ENCODE measurements at regions not wholly inside any gene's neighbourhood (a gene's known extent, or its start where the extent isn't known, plus 50 kb on each side); places are given as distances from the start of the nearest gene placed in this dataset.

DNA sequence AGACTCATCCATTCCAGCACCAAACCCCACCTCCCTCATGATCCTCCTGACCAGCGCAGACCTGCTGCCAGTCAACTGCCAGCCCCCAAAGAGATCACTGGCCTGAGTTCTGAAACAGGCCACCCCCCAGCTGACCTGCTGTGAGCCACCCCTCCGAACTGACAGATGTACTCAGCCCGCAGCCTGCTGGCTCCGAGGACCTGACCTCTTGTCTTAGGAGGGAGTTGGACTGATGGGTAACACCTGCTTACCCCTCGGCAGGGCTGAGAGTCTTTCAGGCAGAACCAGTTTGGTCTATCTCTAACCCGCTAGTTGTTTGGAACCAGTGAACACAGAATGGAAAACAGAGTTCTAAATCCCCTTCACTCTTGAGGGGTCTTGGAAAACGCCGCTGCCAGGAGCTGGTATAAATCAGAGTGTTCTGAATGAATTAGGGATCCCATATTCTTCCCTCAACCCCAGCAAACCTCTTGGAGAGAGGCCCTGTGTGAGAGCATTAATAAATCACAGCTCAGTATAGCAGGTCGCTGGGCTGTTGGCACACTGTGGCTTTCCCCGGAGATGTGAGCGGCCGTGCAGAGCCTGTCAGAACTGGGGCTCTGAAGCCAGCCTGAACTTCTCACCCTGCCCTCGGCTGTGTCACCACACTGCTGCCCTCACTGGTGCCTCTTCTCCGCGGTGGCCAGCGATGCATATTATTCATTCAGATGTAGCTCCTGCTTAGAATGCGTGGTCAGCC, 165.1 kb upstream of the NCAM1 start:
- TF ChIP-seq FOXP2 (optimal IDR thresholded peaks at IDR 0.05; ENCODE audit: borderline replicate concordance, extremely low read depth, extremely low read length, insufficient read depth) (no peak), POLR2AphosphoS5 (IDR thresholded peaks at IDR 0.05; ENCODE audit: low read depth, low read length) (no peak), SIN3A (IDR thresholded peaks at IDR 0.05; ENCODE audit: borderline replicate concordance, insufficient read depth, low read length) (no peak), TAF1 (IDR thresholded peaks at IDR 0.05; ENCODE audit: borderline replicate concordance, insufficient read depth, low read length) (no peak), REST (IDR thresholded peaks at IDR 0.05; ENCODE audit: insufficient read depth in 1 of 2, low read depth in 2 of 2, low read length in 2 of 2) (no peak)
